IMR-90 (cell line): ENCODE measurements at regions not wholly inside any gene's neighbourhood (a gene's known extent, or its start where the extent isn't known, plus 50 kb on each side); places are given as distances from the start of the nearest gene placed in this dataset.

ENCODE experiments used
- ATAC-seq: fragments of 200-7000 bp; cut with Tn5 transposase; 2 replicates; pipeline ENCODE4 v1.9.1; 2020; ENCODE audit warnings: low read depth, mild to moderate bottlenecking, moderate library complexity
- BruUV-seq: library from RNA; stranded (reverse); fragments of 400-500 nt; replicated peaks from 2 replicates; lab custom pipeline; 2021; lab: Mats Ljungman, UMichigan
- CTCF ChIA-PET: fragments of 300-600 bp; formaldehyde crosslinking; extraction: SDS; loops from one replicate; lab custom pipeline; 2021; ENCODE audit warnings: antibody characterized with exemption; lab: Yijun Ruan, JAX
- POLR2A ChIA-PET: fragments of 300-600 bp; sonication (Branson Sonifier 250); formaldehyde crosslinking; loops from one replicate; lab custom pipeline; 2022; ENCODE audit warnings: antibody characterized with exemption; ENCODE audit not compliant: unreplicated experiment; lab: Charles Lee
- DNase-seq: peaks from one replicate; pipeline ENCODE4 v3.0.0; 2013
- H2AFZ ChIP-seq: replicated peaks from 2 replicates; pipeline ENCODE3; 2013; ENCODE audit warnings: low read length, mild to moderate bottlenecking; ENCODE audit not compliant: poor library complexity
- H2AK5ac ChIP-seq: 2 replicates; pipeline ENCODE4 v1.6.1; 2013; ENCODE audit warnings: low read depth, low read length, inconsistent platforms
- H2AK9ac ChIP-seq: replicated peaks from 2 replicates; pipeline ENCODE3; 2013; ENCODE audit warnings: mild to moderate bottlenecking, low read depth, low read length, moderate library complexity; ENCODE audit not compliant: poor library complexity
- H2BK120ac ChIP-seq: 2 replicates; pipeline ENCODE4 v1.6.1; 2013; ENCODE audit warnings: low read depth, low read length, inconsistent platforms
- H2BK15ac ChIP-seq: 3 replicates; pipeline ENCODE4 v1.6.1; 2013; ENCODE audit warnings: low read depth, low read length, inconsistent platforms
- H2BK20ac ChIP-seq: 2 replicates; pipeline ENCODE4 v1.6.1; 2013; ENCODE audit warnings: low read depth, mild to moderate bottlenecking, inconsistent platforms, low read length, moderate library complexity
- H2BK5ac ChIP-seq: 2 replicates; pipeline ENCODE4 v1.6.1; 2013; ENCODE audit warnings: mild to moderate bottlenecking, low read depth, low read length, inconsistent platforms; ENCODE audit not compliant: poor library complexity, severe bottlenecking
- H3K14ac ChIP-seq: replicated peaks from 2 replicates; pipeline ENCODE4 v1.6.1; 2013; ENCODE audit warnings: low read depth, low read length, inconsistent platforms
- H3K18ac ChIP-seq: 2 replicates; pipeline ENCODE4 v1.6.1; 2013; ENCODE audit warnings: low read depth, low read length, control low read depth
- H3K23ac ChIP-seq: 2 replicates; pipeline ENCODE4 v1.6.1; 2013; ENCODE audit warnings: low read depth, low read length, inconsistent platforms
- H3K27ac ChIP-seq: 2 replicates; pipeline ENCODE4 v1.5.1; 2013; ENCODE audit warnings: mild to moderate bottlenecking, control low read depth, low read length; ENCODE audit not compliant: insufficient read depth
- H3K27me3 ChIP-seq: 2 replicates; pipeline ENCODE4 v1.6.1; 2013; ENCODE audit warnings: low read length; ENCODE audit not compliant: control insufficient read depth, insufficient read depth
- H3K36me3 ChIP-seq: 2 replicates; pipeline ENCODE4 v1.6.1; 2013; ENCODE audit warnings: low read length, mixed read lengths; ENCODE audit not compliant: control insufficient read depth, insufficient read depth
- H3K4ac ChIP-seq: 2 replicates; pipeline ENCODE4 v1.6.1; 2013; ENCODE audit warnings: low read depth, low read length, inconsistent platforms
- H3K4me1 ChIP-seq: 2 replicates; pipeline ENCODE4 v1.6.1; 2013; ENCODE audit warnings: low read length, mixed read lengths; ENCODE audit not compliant: control insufficient read depth, insufficient read depth
- H3K4me2 ChIP-seq: 2 replicates; pipeline ENCODE4 v1.6.1; 2013; ENCODE audit warnings: low read depth, mild to moderate bottlenecking, control low read depth, low read length, moderate library complexity
- H3K4me3 ChIP-seq: 2 replicates; pipeline ENCODE4 v1.5.1; 2013; ENCODE audit warnings: low read depth, mild to moderate bottlenecking, control low read depth, low read length, moderate library complexity; ENCODE audit not compliant: insufficient read depth
- H3K56ac ChIP-seq: 2 replicates; pipeline ENCODE4 v1.6.1; 2013; ENCODE audit warnings: low read length, inconsistent platforms; ENCODE audit not compliant: insufficient read depth; ENCODE audit errors: extremely low read depth
- H3K79me1 ChIP-seq, 2 experiments: 2 replicates each; pipeline ENCODE4 v1.6.1; 2013; ENCODE audit warnings: low read length in 2 of 2, inconsistent platforms in 1 of 2, low read depth in 1 of 2
- H3K9ac ChIP-seq: 2 replicates; pipeline ENCODE4 v1.6.1; 2013; ENCODE audit warnings: low read depth, low read length, control low read depth
- H3K9me1 ChIP-seq: 2 replicates; pipeline ENCODE4 v1.6.1; 2013; ENCODE audit warnings: low read length, inconsistent platforms; ENCODE audit not compliant: insufficient read depth
- H3K9me3 ChIP-seq: 2 replicates; pipeline ENCODE4 v1.6.1; 2013; ENCODE audit warnings: low read length; ENCODE audit not compliant: control insufficient read depth, insufficient read depth
- H4K20me1 ChIP-seq: 2 replicates; pipeline ENCODE4 v1.6.1; 2013; ENCODE audit warnings: low read length, inconsistent platforms; ENCODE audit not compliant: insufficient read depth
- H4K5ac ChIP-seq: 2 replicates; pipeline ENCODE4 v1.6.1; 2013; ENCODE audit warnings: mild to moderate bottlenecking, low read depth, low read length, control low read depth
- H4K8ac ChIP-seq, 2 experiments: 2 replicates each; pipeline ENCODE4 v1.6.1; 2013; ENCODE audit warnings: low read depth in 2 of 2, low read length in 2 of 2, control low read depth in 1 of 2, inconsistent platforms in 1 of 2
- H4K91ac ChIP-seq: 2 replicates; pipeline ENCODE4 v1.6.1; 2013; ENCODE audit warnings: low read depth, low read length, inconsistent platforms; ENCODE audit not compliant: insufficient read depth
- BHLHE40 ChIP-seq: fragments of 150-350 bp; IDR thresholded peaks from 2 replicates; pipeline ENCODE4 v1.6.1; 2016; ENCODE audit warnings: mild to moderate bottlenecking, low read depth, low read length
- CEBPB ChIP-seq: IDR thresholded peaks from 2 replicates; pipeline ENCODE4 v1.6.1; 2012; ENCODE audit warnings: low read depth, low read length, improper control_type of control experiment
- CHD1 ChIP-seq: IDR thresholded peaks from 2 replicates; pipeline ENCODE4 v1.6.1; 2012; ENCODE audit warnings: low read depth, low read length, improper control_type of control experiment
- CTCF ChIP-seq: conservative IDR thresholded peaks from 2 replicates; pipeline ENCODE4 v1.5.1; 2012; ENCODE audit warnings: mild to moderate bottlenecking, low read depth, low read length, improper control_type of control experiment
- ELK1 ChIP-seq: fragments of 150-350 bp; IDR thresholded peaks from 2 replicates; pipeline ENCODE4 v1.6.1; 2016; ENCODE audit warnings: low read depth, mild to moderate bottlenecking, low read length, moderate library complexity, borderline replicate concordance
- FOS ChIP-seq: fragments of 150-350 bp; IDR thresholded peaks from 2 replicates; pipeline ENCODE4 v1.6.1; 2016; ENCODE audit warnings: low read depth, low read length
- MAFK ChIP-seq: IDR thresholded peaks from 2 replicates; pipeline ENCODE4 v1.6.1; 2012; ENCODE audit warnings: low read depth, low read length, improper control_type of control experiment
- MAZ ChIP-seq: IDR thresholded peaks from 2 replicates; pipeline ENCODE4 v1.6.1; 2012; ENCODE audit warnings: low read depth, mild to moderate bottlenecking, low read length, improper control_type of control experiment, moderate library complexity, borderline replicate concordance
- MXI1 ChIP-seq: IDR thresholded peaks from 2 replicates; pipeline ENCODE4 v1.6.1; 2012; ENCODE audit warnings: low read depth, mild to moderate bottlenecking, low read length, moderate library complexity, borderline replicate concordance
- NFE2L2 ChIP-seq: fragments of 150-350 bp; IDR thresholded peaks from 2 replicates; pipeline ENCODE4 v1.6.1; 2016; ENCODE audit warnings: low read depth, mild to moderate bottlenecking, low read length
- POLR2A ChIP-seq: IDR thresholded peaks from 2 replicates; pipeline ENCODE4 v1.6.1; 2012; ENCODE audit warnings: mild to moderate bottlenecking, low read depth, low read length
- RAD21 ChIP-seq: IDR thresholded peaks from 2 replicates; pipeline ENCODE4 v1.6.1; 2012; ENCODE audit warnings: low read length, improper control_type of control experiment
- RCOR1 ChIP-seq: IDR thresholded peaks from 2 replicates; pipeline ENCODE4 v1.6.1; 2012; ENCODE audit warnings: mild to moderate bottlenecking, low read length, improper control_type of control experiment; ENCODE audit not compliant: insufficient replicate concordance
- RFX5 ChIP-seq: IDR thresholded peaks from 2 replicates; pipeline ENCODE4 v1.8.0; 2012; ENCODE audit warnings: low read depth, mild to moderate bottlenecking, low read length, moderate library complexity
- SMC3 ChIP-seq: fragments of 150-350 bp; IDR thresholded peaks from 2 replicates; pipeline ENCODE4 v1.6.1; 2016; ENCODE audit warnings: low read depth, mild to moderate bottlenecking, antibody characterized with exemption, low read length, moderate library complexity
- USF2 ChIP-seq: fragments of 150-350 bp; IDR thresholded peaks from 2 replicates; pipeline ENCODE4 v1.6.1; 2017; ENCODE audit warnings: mild to moderate bottlenecking, antibody characterized with exemption, low read length, low read depth
- dilution Hi-C: fragments of 300-500 bp; cut with HindIII; formaldehyde crosslinking; loops from one replicate; pipeline ENCODE4 v1.14.3; 2018; ENCODE audit warnings: low sequenced_read_pairs; ENCODE audit not compliant: unreplicated experiment
- in situ Hi-C: fragments of 300-500 bp; cut with MboI; formaldehyde crosslinking; loops from 3 replicates; pipeline ENCODE4 v1.14.3; 2019; ENCODE audit warnings: low sequenced_read_pairs, inconsistent platforms, mixed read lengths
- intact Hi-C: fragments of 100-400 bp; cut with micrococcal nuclease; formaldehyde crosslinking; loops from 2 replicates; pipeline ENCODE4 v1.10.0; 2022

- in situ Hi-C loops, result no loop called here
- Histone ChIP-seq H3K23ac (no peak overlapping the region), H4K8ac (no peak overlapping the region), H3K56ac (no peak overlapping the region), H2BK15ac (no peak overlapping the region), H2AK9ac (no peak overlapping the region), H2BK20ac (no peak overlapping the region), H3K14ac (no peak overlapping the region), H3K9me1 (no peaks in the 10 kb centered on the region), H3K27me3 (no peaks in the 10 kb centered on the region; the same call in 1 of the 2 replicates), H2AFZ (no peak overlapping the region), H3K18ac (no peak overlapping the region), H4K20me1 (no peaks in the 10 kb centered on the region), H3K4me3 (no peak overlapping the region), H3K4me1 (no peaks in the 10 kb centered on the region), H3K79me1 (no peaks in the 10 kb centered on the region), H2BK5ac (no peak overlapping the region), H3K4me2 (no peak overlapping the region), H2BK120ac (no peak overlapping the region), H3K9me3 (no peaks in the 10 kb centered on the region), H3K36me3 (no peaks in the 10 kb centered on the region), H3K27ac (no peak overlapping the region), H4K5ac (no peak overlapping the region), H2AK5ac (no peak overlapping the region), H4K91ac (no peak overlapping the region), H3K4ac (no peak overlapping the region), H3K9ac (no peak overlapping the region)
- intact Hi-C loops, result no loop called here
- ChIA-PET POLR2A (no interaction called here), CTCF (no interaction called here)
- no TSS peak for BruUV-seq
- dilution Hi-C loops, result no loop called here
- no peak for TF ChIP-seq MAFK
- no peak for TF ChIP-seq MXI1
- TF ChIP-seq CEBPB, result no peak
- TF ChIP-seq USF2, result no peak
- no peak for TF ChIP-seq RCOR1
- TF ChIP-seq CTCF, result no peak
- TF ChIP-seq FOS, result no peak
- no peak for TF ChIP-seq MAZ
- no peak for TF ChIP-seq BHLHE40
- TF ChIP-seq NFE2L2, result no peak
- TF ChIP-seq SMC3, result no peak
- TF ChIP-seq POLR2A, result no peak
- TF ChIP-seq RFX5, result no peak
- no peak for TF ChIP-seq RAD21
- TF ChIP-seq CHD1, result no peak
- no peak for TF ChIP-seq ELK1
- ATAC-seq (no peak), DNase-seq (no peak)
Measured at GRCh38 chrX:85454295-85454694, 74.8 kb upstream of the POF1B start.
